ENCODE measurements at regions not wholly inside any gene's neighbourhood (a gene's known extent, or its start where the extent isn't known, plus 50 kb on each side); places are given as distances from the start of the nearest gene placed in this dataset.
"Not testable (repeated sequence)": the region's sequence is repeated elsewhere in the genome, so short reads cannot be mapped to it uniquely, and the experiment has no call there.

DNA sequence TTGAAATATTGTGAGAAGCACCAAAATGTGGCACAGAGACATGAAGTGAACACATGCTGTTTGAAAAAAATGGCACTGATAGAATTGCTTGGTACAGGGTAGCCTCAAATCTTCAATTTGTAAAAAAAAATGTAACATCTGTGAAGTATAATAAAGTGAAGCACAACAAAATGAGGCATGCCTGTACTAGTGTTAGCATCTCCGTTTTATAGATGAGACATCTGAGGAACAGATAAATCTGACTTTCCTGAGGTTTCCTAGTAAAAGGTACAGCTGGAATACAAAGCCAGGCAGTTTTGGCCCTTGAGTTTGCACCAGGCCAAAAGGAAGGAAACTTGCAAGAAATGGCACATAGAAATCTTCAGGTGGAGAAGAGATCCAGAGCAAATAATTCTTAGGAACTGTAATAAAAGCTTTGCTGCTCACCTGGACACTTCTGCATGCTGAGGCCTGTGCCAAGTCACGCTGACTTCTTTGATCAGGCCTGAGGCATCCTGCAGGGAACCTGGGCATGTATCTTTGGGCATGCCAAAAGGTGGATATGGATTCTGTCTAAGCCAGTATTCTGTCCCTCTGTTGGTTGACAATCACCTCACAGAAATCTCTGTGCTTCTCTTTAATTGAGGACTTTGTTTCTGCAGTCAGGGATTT lies 251.5 kb upstream of the PLPP4 start:
- no peak for DNase-seq

DNA sequence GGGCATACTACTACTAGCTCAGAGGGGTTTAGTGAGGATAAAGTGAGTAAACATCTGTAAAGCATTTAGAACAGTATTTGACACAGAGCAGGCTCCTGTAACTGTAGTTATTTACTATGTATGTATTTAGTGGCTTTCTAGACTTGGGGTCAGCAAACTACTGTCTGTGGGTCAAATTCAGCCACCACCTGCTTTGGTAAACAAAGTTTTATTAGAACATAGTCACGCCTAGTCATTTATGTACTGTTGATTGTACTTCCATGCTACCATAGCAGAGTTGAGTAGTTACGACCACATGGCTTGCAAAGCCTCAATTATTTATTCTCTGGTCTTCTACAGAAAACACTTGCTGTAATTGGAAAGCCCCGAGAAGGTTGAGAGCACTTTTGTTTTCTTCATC lies 248.5 kb upstream of the PLPP4 start:
- no peak for DNase-seq

DNA sequence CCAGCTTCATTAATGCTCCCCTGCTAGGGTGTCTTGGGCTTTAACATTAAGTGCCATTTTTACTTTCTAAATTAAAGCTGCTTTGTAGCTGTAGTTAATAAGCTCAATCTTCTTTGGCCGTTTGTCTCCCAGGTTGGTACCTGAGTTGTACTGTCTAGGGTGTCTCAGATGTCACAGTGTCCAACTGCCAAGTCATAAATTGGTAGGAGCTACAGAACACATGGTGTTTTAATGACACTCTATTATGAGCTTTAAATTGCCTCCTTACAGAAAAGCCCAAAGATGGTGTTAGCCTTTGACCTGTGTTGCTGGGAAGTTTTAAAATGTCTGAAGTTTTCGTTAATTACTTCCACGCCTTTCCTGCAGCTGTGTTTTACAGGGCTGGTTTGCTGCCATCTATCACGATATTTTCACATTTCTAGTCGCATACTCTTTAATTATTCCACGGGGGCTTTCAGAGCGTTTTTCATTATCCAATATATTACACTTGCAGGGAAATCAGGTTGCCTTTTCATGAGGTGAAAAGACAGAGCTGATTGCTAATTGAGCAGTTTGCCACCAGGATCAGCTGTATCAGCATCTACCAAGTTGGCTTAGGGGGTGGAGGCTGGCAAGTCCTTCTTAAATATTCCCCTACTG lies 247.8 kb upstream of the PLPP4 start:
- DNase-seq, result no peak

DNA sequence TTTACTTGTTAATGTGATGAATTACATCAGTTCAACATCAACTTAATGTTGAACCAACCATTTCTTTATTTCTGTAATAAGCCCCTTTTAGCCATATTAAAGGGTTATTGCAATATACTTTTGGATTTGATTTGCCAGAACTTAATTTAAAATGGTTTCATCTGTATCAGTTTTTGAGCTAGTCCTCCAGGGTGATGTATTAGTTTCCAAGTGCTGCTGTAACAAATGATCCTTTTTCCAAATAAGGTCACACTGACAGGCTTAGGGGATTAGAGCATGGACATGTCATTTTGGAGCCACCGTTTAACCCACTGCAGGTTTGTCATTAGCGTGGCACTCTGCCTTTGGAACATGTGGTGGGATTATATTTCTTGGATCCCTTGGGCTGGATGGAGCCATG lies 244.8 kb upstream of the PLPP4 start:
- no peak for DNase-seq

DNA sequence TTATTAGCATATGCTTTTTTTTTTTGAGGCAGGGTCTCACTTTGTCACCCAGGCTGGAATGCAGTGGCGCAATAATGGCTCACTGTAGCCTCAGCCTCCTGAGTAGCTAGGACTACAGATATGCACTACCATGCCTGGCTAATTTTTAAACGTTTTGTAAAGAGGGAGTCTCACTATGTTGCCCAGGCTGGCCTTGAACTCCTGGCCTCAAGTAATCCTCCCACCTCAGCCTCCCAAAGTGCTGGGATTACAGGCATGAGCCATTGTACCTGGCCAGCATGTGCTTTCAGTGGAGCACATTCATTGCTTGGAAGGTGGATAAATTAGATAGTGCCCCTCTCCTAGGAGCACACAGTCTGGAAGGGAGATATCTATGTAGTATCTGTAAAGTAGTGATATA lies 243.7 kb upstream of the PLPP4 start:
- DNase-seq, result not testable (repeated sequence)

DNA sequence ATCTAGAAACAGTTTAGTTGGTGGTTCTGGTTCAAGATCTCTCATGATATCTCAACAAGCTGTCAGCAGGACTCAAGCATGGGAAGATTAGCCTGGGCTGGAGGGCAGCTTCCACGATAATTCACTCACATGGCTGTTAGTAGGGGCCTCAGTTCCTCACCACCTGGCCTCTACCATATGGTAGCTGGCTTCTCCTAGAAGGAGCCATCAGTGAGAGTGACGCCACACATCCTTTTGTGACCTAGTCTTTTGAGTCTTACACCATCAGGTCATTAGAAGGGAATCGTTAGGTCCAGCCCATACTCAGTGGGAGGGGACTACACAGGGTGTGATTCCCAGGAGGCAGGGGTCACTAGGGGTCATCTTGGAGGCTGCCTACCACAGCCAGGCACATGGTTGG lies 239.3 kb upstream of the PLPP4 start:
- no peak for DNase-seq

DNA sequence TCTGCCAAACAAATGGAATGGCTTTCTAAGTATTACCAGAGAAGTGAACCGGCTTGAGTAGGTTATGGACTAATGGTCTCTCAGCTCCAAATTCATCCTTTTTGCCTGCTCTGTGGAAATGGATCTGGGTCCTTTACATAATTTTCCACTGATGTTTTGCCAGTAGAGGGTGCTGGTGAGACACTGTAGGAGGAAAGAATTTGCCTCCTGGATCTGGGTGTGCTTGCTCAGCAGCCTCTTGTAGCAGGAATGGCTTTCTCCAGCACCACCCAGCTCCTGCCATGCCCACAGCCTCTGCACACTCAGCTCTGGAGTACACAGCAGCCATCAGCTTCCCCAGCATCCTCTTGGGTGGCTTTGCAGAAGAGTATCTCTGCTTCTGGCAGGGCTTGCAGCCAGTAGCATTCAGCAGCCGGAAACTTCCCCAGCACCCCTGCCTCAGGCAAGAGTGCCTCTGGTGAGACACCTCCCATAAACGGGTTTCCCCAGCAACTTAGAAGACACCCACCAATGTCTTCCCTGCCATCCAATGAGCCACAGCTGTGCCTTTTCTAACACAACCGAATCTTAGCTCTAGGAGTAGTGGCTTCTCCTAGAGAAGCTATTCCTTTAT lies 235.0 kb upstream of the PLPP4 start:
- no peak for DNase-seq

DNA sequence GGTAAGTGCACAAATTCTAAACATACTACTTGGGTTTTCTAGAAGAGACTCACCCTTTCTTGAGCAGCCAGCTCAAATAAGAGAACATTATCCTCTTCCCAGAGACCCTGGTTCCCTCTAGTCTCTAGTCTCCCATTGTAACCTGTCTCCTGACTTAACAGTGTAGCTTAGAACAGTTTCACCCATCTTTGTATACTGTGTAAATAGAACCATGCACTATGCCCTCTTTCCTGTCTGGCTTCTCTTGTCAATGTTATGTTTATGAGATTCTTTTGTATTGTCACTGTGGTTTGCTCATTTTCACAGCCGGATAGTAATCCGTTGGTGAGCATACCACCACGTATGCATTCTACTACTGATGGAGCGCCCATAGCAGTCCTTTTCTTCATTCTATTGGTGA lies 227.4 kb upstream of the PLPP4 start:
- no peak for DNase-seq

DNA sequence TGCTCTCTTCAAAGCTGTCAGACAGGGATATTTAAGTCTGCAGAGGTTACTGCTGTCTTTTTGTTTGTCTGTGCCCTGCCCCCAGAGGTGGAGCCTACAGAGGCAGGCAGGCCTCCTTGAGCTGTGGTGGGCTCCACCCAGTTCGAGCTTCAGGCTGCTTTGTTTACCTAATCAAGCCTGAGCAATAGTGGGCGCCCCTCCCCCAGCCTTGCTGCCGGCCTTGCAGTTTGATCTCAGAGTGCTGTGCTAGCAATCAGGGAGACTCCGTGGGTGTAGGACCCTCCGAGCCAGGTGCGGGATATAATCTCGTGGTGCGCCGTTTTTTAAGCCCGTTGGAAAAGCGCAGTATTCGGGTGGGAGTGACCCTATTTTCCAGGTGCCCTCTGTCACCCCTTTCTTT lies 217.3 kb upstream of the PLPP4 start:
- not testable (repeated sequence) for DNase-seq

DNA sequence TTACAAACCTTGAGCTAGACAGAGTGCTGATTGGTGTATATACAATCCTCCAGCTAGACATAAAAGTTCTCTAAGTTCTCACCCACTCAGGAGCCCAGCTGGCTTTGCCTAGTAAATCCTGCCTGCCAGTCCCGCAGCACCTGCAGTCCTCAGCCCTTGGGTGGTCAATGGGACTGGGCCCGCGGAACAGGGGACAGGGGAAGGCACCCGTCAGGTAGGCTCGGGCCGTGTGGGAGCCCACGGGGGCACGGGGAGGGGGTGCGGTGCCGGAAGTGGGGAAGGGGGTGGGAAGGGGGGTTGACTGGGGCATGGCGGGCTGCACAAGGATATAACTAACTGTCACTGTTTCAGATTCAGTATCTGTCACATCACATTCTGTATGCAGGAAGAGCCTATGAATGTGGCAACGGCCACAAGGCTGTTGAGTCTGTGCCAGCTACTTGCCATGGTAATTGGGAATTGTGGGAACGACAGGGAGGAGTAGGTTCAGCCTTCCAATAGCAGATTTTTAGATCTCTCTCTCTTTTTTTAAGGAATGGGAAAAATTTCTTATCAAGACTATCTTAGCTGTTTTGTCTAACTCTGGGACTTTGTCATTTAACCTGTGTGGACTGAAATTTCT lies 205.1 kb upstream of the PLPP4 start:
- no peak for DNase-seq

DNA sequence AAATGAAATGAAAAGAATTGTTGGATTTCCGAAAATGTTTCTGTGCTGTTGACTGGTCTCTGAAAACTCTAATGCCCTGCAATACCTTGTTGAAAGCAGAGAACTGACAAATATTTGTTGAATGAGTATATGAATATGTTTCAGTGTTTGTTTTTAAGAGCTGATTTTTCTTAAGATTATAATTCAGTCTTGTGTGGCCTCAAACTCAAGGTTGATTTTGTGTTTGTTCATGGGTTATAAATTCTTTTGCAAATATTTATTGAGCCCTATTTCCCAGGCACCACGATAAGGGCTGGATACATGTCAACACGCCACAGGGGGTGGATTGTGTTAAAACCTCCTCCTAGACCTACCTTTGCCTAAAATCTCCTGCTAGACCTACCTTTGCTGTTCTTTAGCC lies 203.9 kb upstream of the PLPP4 start:
- no peak for DNase-seq

DNA sequence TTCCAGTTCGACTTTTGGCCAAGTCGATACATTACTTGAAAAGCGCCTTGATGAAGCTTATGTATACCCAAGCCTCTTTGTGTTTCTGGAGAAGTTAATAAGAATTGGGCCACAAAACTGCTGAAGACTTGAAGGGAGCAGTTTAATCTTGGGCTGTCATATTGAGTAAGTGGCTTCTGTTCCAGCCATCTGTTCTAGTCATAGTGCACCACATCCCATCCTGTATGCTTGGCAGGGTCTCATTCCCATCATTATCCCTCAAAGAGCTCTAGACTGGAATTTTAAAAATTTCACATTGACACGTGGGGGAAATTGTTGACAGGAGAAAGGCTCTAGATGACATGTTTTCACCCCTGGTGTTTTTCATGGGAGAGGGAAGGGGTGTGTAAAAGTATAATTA lies 196.6 kb upstream of the PLPP4 start:
- DNase-seq, result no peak

DNA sequence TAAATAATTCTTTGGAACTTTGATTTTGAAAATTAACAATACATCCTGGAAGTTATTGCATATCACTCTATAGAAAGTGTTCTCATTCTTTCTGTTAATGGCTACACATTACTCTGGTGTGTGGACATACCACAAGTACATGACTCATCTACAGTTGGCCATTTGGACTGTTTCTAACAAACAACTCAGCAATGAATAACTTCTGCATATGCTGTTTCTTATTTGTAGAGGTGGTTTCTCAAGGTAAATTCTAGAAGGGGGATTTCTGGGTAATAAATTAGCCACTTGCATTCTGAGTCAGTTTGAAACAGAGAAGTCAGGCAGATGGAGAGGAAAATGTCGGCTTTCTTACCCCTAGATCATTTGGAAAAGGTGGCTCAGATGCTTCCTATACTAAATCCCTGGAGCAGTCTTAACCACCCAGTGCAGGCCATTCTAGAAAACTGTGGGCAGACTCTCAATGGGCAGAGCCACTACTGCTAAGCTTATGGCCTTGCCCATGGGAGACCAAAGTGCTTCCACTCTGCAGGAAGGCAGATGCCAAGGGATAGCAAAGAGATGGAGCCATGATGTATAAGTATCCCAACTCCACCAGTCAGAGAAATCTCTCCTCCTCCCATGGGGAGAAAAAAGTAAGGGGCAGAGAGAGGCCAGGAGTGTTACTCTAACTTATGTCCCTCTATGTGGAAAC lies 194.0 kb upstream of the PLPP4 start:
- DNase-seq, result no peak

DNA sequence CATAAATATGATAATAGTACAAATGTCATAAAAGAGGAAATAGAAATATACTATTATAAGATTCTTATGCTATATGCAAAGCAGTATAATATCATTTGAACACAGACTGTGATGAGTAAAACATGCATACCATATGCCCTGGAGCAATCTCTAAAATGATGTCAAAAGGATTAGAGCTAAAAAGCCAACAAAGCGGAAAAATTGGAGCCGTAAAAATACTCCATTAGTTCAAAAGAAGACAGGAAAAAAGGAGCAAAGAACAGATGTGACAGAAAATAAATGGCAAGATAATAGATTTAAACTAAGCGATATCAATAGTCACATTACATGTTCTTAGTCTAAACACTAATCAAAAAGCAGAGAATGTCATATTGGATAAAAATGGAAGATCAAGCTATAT lies 191.0 kb upstream of the PLPP4 start:
- no peak for DNase-seq

DNA sequence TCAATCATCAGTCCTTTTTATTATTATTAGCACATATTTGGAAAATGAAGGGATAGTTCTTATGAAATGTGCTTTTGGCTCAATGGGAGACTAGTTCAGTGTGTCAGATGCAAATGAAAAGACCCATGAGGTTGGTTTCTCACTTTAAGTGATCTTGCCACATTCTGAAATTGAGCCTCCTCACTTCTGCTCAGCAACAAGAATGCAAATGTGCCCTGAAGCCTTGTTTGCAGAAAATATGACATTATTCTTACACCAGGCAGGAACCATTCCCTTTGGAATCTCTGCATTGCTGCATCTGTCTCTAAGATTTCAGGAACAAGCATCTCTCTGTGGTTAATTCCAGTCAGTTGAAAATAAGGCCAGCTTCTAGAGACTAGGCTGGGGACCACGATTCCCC lies 186.1 kb upstream of the PLPP4 start:
- DNase-seq, result no peak

DNA sequence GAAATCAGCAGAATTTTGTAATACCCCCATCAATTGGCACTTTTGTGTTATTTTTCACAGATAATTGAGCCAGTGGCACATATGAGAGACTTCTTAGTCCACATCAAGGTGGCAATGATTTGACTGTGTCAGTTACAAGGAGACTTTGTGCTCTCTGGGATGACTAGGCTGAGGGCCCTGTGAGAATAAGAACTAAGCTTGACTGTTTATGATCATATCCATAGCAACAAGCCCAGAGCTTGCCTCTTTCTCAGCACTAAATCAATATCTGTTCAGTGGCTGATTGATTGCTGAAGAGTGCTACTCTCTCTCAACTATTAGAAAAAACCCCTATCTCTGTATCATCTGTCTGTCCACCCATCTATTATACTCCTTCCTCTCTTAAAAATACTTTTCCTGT lies 185.3 kb upstream of the PLPP4 start:
- DNase-seq, result no peak

DNA sequence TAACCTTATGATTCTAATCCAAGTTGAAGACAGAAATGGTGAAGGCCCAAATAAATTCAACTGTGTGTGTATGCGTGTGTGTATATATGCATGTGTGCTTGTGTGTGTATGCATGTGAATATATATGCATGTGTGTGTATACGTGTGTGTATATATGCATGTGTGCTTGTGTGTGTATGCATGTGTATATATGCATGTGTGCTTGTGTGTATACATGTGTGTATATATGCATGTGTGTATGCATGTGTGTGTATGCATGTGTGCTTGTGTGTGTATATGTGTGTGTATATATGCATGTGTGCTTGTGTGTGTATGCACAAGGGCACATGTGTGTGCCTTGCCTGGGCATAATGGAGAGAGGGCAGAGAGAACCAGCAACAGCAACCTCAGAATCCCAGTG lies 184.7 kb upstream of the PLPP4 start:
- no peak for DNase-seq

DNA sequence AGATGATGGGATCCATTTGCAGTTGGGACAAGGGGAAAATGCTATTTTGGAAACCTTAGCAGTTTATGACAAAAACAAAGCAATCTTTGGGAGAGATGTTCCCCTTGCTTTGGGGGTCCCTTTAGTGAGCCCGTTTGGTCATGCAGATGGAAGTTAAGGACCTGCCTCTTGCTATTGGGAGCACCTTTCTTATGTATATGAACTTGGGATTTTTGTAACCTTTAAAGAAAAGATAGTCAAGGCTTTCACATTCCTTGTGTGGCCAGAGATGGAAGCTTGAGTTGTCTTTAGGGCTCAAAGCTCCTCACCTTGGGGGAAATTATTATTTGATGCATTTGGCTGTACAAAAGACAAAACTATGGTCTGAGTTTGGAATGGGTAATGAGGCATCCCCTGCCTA lies 179.0 kb upstream of the PLPP4 start:
- no peak for DNase-seq

DNA sequence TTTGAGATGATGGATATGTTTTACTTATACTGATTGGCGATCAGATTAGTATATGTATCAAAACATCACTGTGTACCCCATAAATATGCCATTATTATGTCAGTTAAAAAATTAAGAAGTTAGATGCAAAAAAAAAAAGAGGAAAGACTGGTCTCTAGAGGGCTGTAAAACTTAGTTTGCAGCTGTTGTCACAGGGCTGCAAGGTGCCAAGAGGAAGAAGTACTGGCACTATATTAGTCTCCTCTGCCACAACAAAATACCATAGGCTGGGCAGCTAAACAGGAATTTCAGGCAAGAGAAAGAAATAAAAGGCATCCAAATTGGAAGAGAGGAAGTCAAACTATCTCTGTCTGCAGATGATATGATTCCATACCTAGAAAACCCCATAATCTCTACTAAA lies 177.8 kb upstream of the PLPP4 start:
- DNase-seq, result no peak

DNA sequence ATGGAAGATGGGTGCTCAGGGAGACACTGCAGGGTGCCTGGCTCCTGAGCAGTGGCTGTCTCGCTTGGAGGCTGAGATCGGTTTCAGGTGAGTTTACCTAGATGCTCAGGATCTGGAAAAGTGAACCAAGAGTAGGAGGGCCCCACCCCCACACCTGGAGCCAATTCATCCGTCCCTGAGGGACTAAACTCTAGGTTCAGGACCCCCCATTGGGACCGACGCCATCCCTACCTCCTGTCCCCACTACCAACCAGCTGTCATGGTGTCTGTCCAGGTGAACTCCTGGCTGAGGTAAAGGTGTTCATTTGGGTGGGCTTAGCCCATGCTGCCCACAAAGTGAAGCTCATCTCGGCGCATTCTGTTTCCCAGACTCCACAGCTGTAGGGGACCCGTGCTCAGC lies 174.6 kb upstream of the PLPP4 start:
- no peak for DNase-seq

DNA sequence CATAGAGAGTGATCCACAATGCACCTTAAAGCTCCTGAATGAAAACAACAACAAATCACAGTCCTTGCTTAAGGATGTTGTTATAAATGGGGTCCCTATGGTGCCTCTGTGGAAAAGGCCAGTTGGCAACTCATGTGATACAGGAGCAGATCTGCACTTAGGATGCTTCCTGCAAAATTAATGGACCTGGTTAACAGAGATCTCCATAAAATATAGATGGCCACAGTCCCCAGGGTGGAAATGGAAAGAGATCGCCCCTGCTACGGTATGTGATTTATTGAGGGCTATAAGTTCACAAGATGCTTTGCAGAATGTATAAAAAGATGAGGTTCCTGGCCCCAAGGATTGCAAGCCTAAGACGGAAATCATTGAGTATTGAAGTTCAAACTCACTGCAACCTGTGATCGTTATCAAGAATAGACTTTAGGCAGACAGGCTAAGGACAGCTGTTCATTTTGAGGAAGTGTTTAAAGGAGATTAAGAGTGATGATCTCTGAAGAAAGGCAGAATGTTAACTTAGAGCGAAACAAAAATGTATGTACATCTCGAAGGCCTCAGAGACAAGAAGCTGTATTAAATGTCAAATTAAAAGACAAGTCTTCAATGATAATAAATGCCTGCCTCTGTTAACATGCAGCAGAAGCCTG lies 174.1 kb upstream of the PLPP4 start:
- DNase-seq, result no peak

DNA sequence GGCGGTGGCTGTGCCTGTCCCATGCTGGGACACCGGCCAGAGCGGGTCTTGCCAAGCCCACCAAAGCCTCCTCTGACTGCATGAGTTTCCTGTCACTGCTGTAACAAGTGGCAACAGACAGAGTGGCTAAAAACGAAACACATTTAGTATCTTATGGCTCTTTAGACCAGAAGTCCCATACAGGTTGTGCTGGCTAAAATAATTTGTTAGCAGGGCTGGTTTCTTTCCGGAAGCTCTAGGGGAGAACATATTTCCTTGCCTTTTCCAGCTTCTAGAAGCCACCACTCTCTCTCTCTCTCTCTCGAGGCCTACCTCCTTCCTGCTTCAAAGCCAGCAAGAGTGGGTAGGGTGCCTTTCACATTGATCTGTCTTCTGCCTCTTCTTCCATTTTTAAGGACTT lies 171.6 kb upstream of the PLPP4 start:
- no peak for DNase-seq

DNA sequence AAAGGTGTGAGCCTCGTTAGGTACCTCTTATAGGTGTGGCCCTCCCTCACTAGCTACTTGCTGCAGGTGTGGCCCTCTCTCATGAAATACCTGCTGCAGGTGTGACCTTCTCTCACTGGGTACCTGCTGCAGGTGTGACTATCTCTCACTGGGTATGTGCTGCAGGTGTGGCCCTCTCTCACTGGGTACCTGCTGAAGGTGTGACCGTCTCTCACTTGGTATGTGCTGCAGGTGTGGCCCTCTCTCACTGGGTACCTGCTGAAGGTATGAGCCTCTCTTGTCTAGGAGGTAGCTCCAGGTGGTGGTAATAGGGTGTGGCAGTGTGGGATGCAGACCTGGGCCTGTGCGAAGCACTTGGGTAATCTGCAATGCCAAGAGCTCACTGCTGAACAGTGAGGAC lies 170.7 kb upstream of the PLPP4 start:
- no peak for DNase-seq

Data from SHP77 treated with DMSO at 0.1 percent for 48 hours (cell line).